HG03025 (cell line): ENCODE measurements at regions not wholly inside any gene's neighbourhood (a gene's known extent, or its start where the extent isn't known, plus 50 kb on each side); places are given as distances from the start of the nearest gene placed in this dataset.
"Not testable (repeated sequence)": the region's sequence is repeated elsewhere in the genome, so short reads cannot be mapped to it uniquely, and the experiment has no call there.

Experiments
- ATAC-seq: cut with Tn5 transposase; IDR thresholded peaks from one replicate; pipeline ENCODE4 v1.9.1; 2021; ENCODE audit warnings: mild to moderate bottlenecking, moderate library complexity; ENCODE audit not compliant: unreplicated experiment, low FRiP score

- no peak for ATAC-seq
These were observed 112.8 kb upstream of the EOLA2 start for GRCh38 chrX:150051096-150051495.

DNA sequence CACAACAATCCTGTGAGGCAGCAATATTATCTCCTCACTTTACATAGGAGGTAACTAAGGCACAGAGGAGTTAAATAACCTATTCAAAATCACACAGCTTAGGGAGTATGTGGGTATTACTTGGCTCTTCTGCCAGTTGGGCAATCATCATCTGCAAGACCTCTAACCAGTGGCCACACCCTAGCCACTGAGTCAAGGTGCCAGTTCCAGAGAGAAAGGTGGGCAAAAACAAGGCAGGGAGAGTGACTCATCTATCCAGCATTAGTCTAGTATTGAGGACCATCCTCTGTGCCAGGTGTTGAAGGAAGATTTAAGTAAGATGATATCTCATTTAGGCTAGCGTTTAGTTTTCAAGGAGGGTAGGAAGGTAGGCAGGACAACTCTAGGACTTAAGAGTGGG, 113.9 kb upstream of the EOLA2 start:
- ATAC-seq, result no peak

GRCh38 chrX:150058728-150059127, 120.4 kb upstream of the EOLA2 start:
- ATAC-seq, result no peak

- no peak for ATAC-seq
These were observed 122.1 kb upstream of the EOLA2 start for GRCh38 chrX:150060406-150060805.

- no peak for ATAC-seq
These were observed 124.2 kb upstream of the EOLA2 start for GRCh38 chrX:150062292-150063137.

GRCh38 chrX:150063138-150063518, 124.8 kb upstream of the EOLA2 start:
- ATAC-seq, result no peak

DNA sequence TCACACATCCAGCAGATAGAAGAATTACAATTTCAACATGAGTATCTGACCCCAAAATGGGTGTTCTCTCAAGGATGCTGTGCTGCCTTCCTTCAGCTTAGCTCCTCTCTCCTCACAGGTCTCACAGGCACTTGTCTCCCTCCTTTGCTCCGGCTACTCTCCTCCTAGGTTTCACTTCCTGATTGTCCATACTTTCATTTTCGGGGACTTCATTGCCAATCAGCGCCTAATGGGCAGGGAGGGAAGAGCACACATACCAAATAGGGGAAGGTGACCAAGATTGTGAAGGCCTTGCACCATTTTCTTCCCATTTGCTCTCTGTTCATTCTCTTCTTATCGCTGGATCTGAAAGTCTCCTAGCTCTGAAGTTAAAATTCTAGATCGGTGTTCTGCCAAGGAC, 125.4 kb upstream of the EOLA2 start:
- no peak for ATAC-seq

DNA sequence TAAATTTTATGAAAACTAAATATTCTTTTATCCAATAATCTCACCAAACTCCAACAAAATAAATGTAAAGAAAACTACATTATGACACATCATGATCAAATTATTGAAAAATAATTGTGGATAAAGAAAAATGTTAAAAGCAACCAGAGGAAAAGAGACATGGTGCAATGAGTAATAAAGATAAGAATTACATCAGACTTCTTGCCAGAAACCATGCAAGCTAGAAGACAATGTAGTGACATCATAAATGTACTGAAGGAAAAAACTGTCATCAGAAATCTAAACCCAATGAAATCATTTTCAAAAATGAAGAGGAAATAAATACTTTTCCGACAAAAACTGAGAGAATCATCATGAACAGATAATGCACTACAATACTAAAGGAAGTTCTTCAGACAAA, 135.9 kb upstream of the EOLA2 start:
- no peak for ATAC-seq

- no peak for ATAC-seq
These were observed 142.2 kb upstream of the EOLA2 start for GRCh38 chrX:150080497-150080896.

GRCh38 chrX:150081076-150081475, 142.8 kb upstream of the EOLA2 start:
- no peak for ATAC-seq

- no peak for ATAC-seq
These were observed 146.4 kb upstream of the EOLA2 start for GRCh38 chrX:150084496-150085229.

DNA sequence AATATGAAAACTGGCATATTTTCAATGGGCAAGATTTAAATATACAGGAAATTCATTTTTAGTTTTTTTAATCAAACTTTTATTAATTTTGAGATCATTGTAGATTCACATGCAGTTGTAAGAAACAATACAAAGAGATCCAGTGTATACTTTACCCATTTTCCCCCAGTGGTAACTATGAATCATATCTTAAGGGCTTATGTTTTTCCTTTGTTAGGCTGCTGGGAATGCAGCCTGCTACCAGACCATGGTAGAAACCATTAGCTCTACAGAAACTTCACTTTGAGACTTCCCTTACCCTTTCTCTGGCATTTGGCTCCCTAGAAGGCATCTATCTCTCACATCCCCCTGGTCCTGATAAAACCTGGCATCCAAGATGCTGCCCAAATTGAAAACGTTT, 147.6 kb upstream of the EOLA2 start:
- no peak for ATAC-seq

GRCh38 chrX:150086371-150086770, 148.1 kb upstream of the EOLA2 start:
- ATAC-seq, result no peak

- ATAC-seq, result no peak
These were observed 149.3 kb upstream of the EOLA2 start for GRCh38 chrX:150087612-150088011.

DNA sequence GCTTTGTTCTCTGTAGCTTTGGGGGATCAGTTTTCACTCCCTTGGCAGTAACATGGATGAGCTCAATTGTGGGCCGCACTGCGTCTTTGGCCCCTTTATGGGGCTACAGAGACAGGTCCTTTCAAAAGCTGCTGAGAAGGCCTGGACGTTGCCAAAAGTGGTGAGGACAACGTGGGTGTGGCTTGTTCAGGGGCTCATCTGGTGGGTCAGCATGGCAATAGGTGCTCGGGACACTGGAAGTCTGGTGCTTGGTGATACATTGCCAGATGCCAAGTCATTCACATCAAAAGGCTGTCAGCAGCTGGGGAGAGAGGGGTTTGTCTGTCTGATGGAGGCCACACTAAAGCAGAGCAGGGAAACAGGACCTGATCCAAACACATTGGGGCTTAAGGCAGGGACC, 149.8 kb upstream of the EOLA2 start:
- ATAC-seq, result no peak

DNA sequence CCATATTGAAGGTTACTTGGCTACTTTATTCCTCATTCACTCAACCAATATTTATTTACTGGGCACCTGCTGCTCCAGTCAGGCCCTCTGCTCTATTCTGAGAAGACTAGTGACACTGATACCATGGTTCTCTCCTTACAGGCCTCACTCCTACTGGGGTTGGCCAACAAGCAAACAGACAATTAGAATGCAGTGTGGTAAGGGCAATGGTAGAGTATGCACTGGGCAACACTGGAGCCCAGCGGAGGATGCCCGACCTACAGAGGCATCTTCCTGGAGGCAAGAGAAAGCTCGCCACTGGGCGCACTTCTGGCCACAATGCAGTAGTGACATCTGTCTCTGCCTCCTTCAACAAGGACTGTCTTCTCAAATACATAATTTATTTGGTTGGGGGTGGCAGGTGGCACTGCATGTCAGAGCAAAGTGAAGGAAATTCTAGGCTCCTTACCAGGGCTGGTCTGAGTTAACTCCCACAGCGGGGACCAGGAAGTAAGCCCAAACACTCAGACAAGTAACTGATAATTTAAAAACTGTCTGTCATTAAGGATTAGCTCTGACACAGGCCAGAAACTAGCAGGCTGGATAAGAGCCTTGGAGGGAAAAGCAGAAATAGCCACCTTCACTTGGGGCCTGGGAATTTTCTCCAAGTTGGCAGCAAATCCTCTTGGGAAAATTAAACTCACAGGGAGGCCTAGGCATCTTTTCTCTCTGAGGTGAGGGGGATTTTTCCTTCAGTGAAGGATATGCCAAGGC, 150.7 kb upstream of the EOLA2 start:
- ATAC-seq, result no peak

DNA sequence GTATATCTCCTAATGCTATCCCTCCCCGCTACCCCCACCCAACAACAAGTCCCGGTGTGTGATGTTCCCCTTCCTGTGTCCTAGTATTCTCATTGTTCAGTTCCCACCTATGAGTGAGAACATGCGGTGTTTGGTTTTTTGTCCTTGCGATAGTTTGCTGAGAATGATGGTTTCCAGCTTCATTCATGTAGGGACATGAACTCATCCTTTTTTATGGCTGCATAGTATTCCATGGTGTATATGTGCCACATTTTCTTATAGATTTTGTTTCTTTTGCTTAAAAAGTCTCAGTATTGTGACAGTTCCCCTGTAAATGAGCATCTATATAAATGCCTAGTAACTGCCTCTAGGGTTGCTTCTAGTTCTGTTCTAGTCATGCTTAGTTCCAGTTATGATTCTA, 153.0 kb upstream of the EOLA2 start:
- ATAC-seq, result not testable (repeated sequence)

DNA sequence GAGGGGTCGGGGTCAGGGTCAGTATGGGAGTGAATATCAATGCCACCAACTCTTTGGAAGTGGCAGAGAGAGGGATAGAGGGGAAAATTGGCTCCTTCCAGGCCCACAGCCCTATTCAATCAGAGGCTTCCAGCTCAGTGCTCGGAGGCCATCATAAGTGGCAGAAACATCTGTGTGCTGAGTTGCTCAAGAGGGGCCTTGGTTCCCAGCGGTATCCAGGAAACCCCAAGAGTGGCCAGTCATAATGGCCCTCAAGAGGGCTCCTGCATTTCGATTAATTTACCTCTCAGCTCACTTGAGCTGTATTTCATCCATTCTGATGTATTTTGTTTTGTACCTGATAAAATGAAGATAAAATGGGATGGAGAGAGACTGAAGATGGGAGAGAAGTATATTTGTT, 154.3 kb upstream of the EOLA2 start:
- no peak for ATAC-seq

GRCh38 chrX:150094375-150094774, 156.1 kb upstream of the EOLA2 start:
- no peak for ATAC-seq

- ATAC-seq, result no peak
These were observed 156.7 kb upstream of the EOLA2 start for GRCh38 chrX:150094996-150095395.

DNA sequence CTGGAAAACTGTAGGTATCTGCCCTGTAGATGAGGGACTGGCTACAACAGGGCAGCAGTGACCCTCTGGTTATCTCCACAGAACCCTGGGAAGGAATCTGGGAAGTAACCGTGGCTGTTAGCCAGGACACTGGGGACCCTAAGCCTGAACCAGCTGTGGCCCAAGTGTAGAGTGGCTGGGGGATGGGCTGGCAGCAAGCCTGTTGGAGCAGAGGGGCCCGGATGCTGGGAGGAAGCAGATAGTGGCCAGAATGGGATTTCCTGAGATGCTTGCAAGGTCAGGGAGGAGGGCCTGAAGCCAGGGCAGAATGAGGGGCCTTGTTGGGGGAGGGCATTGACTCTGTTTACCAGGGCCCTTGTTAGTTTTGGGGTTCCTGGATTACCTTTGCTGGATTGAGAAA, 161.0 kb upstream of the EOLA2 start:
- ATAC-seq, result no peak
